ENCODE measurements at regions not wholly inside any gene's neighbourhood (a gene's known extent, or its start where the extent isn't known, plus 50 kb on each side); places are given as distances from the start of the nearest gene placed in this dataset.

GRCh38 chr3:190728574-190729246 is 133.8 kb downstream of the GMNC start:
- TF ChIP-seq CTCF (IDR thresholded peaks at IDR 0.05; ENCODE audit: poor library complexity) (no peak), EZH2 (IDR thresholded peaks at IDR 0.05; ENCODE audit: borderline replicate concordance) (no peak), EZH2phosphoT487 (IDR thresholded peaks at IDR 0.05; ENCODE audit: low read depth, severe bottlenecking, unreplicated experiment) (no peak)

All from hepatocyte (in vitro differentiated cells).